ENCODE measurements at regions not wholly inside any gene's neighbourhood (a gene's known extent, or its start where the extent isn't known, plus 50 kb on each side); places are given as distances from the start of the nearest gene placed in this dataset.

- no peaks in the 10 kb centered on the region for H3K79me1 ChIP-seq (ENCODE audit: low read depth in 1 of 2, low read length in 2 of 2)
- H3K9me1 ChIP-seq (ENCODE audit: insufficient read depth, low read length) = no peaks in the 10 kb centered on the region
- H4K5ac ChIP-seq (ENCODE audit: low read depth, low read length) = no peak overlapping the region
- H2AK5ac ChIP-seq (ENCODE audit: low read depth, low read length) = no peak overlapping the region
- TF ChIP-seq FOS (IDR thresholded peaks at IDR 0.05; ENCODE audit: low read depth, low read length) = no peak
- H2BK120ac ChIP-seq (ENCODE audit: low read depth, low read length) = no peak overlapping the region
- dilution Hi-C loops (cut with HindIII; ENCODE audit: low sequenced_read_pairs, unreplicated experiment) (no loop called here), in situ Hi-C loops (cut with MboI; ENCODE audit: low sequenced_read_pairs) (no loop called here), intact Hi-C loops (cut with micrococcal nuclease) (no loop called here)
- H3K27me3 ChIP-seq (ENCODE audit: control insufficient read depth, insufficient read depth, low read length) = no peaks in the 10 kb centered on the region
- H2AK9ac ChIP-seq (replicated peaks; ENCODE audit: low read depth, low read length, poor library complexity) = no peak overlapping the region
- no peak overlapping the region for H3K27ac ChIP-seq (ENCODE audit: insufficient read depth, low read length)
- H4K20me1 ChIP-seq (ENCODE audit: insufficient read depth, low read length) = no peaks in the 10 kb centered on the region
- no peak overlapping the region for H3K4me2 ChIP-seq (ENCODE audit: low read depth, low read length)
- no peak overlapping the region for H4K8ac ChIP-seq (ENCODE audit: low read depth in 2 of 2, low read length in 2 of 2)
- no peak overlapping the region for H2BK20ac ChIP-seq (ENCODE audit: low read depth, low read length)
- no peak overlapping the region for H3K18ac ChIP-seq (ENCODE audit: low read depth, low read length)
- H2AFZ ChIP-seq (replicated peaks; ENCODE audit: low read length, poor library complexity) = no peak overlapping the region
- H3K4me1 ChIP-seq (ENCODE audit: control insufficient read depth, insufficient read depth, low read length) = no peaks in the 10 kb centered on the region
- H4K91ac ChIP-seq (ENCODE audit: insufficient read depth, low read depth, low read length) = no peak overlapping the region
- no peak for ATAC-seq (ENCODE audit: low read depth)
- no peak overlapping the region for H3K4me3 ChIP-seq (ENCODE audit: insufficient read depth, low read depth, low read length)
- H3K14ac ChIP-seq (replicated peaks; ENCODE audit: low read depth, low read length) = no peak overlapping the region
- CTCF ChIA-PET = no interaction called here
- H3K36me3 ChIP-seq (ENCODE audit: control insufficient read depth, insufficient read depth, low read length) = no peaks in the 10 kb centered on the region
- POLR2A ChIA-PET (ENCODE audit: unreplicated experiment) = no interaction called here
- no peak overlapping the region for H2BK5ac ChIP-seq (ENCODE audit: low read depth, low read length, poor library complexity, severe bottlenecking)
- DNase-seq = no peak
- WGBS, 2 experiments (ENCODE audit: extremely low coverage in 2 of 2, insufficient read length in 1 of 2) = no CpG with 5 or more reads among the region's 3 CpGs
- no peak overlapping the region for H3K4ac ChIP-seq (ENCODE audit: low read depth, low read length)
- no peak overlapping the region for H2BK15ac ChIP-seq (ENCODE audit: low read depth, low read length)
- BruUV-seq (replicated peaks) = no TSS peak
- H3K9ac ChIP-seq (ENCODE audit: low read depth, low read length) = no peak overlapping the region
- H3K23ac ChIP-seq (ENCODE audit: low read depth, low read length) = no peak overlapping the region
- no peaks in the 10 kb centered on the region for H3K9me3 ChIP-seq (ENCODE audit: control insufficient read depth, insufficient read depth, low read length)
- H3K56ac ChIP-seq (ENCODE audit: extremely low read depth, insufficient read depth, low read length) = no peak overlapping the region
Measured at GRCh38 chr4:166657261-166657660, 577.0 kb downstream of the SPOCK3 start.

Measured in IMR-90 (cell line).